ENCODE measurements at regions not wholly inside any gene's neighbourhood (a gene's known extent, or its start where the extent isn't known, plus 50 kb on each side); places are given as distances from the start of the nearest gene placed in this dataset.

- DNase-seq = no peak
These were observed 75.6 kb upstream of the CERS6 start for GRCh38 chr2:168380500-168380899.

GRCh38 chr2:168392024-168392423, 64.0 kb upstream of the CERS6 start:
- no peak for DNase-seq

DNA sequence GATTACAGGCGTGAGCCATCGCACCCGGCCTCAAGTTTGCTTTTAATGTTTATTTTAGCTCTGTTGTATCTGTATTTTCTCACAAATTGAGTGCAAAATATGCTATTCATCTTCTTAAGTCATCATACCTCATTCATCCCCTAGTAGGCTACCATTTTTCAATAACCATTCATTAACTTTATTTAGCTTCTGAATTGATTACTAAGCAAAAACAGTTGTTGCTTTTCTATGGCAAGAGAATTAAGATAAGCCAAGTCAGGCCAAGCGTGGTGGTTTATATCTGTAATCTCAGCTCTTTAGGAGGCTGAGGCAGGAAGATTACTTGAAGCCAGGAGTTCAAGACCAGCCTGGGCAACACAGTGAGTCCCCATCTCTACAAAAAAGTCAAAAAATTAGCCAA, 63.3 kb upstream of the CERS6 start:
- DNase-seq = no peak

- no peak for DNase-seq
These were observed 61.8 kb upstream of the CERS6 start for GRCh38 chr2:168394262-168394661.

DNA sequence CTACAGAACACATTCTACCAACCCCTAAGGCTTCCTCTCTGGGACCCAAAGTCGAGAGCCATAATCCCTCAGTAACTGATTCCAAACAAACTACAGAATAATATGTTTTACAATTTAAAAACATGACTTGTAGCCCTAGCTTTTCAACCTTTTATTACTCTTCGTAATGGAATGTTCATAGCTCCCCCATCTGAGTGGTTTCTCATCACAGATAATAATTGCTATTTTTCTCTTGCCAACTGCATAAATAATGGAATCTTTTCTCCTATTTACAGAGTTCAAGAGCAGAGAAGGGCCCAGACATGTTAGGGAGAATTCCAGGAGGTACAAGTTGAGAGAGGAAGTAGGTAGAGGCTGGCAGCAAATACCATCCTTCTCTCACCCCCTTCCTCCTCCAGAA, 59.9 kb upstream of the CERS6 start:
- no peak for DNase-seq

DNA sequence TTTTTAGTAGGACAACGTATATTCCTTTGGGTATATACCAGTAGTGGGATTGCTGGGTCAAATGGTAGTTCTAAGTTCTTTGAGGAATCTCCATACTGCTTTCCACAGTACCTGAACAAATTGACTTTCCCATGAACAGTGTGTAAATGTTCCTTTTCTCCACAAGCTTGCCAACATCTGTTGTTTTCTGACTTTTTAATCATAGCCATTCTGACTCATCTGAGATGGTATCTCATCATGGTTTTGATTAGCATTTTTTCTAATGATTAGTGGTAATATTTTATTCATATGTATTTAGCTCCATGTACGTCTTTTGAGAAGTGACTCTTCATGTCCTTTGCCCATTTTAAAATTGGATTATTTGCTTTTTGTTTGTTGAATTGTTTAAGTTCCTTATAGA, 58.4 kb upstream of the CERS6 start:
- no peak for DNase-seq

- no peak for DNase-seq
These were observed 55.0 kb upstream of the CERS6 start for GRCh38 chr2:168401048-168401556.

DNA sequence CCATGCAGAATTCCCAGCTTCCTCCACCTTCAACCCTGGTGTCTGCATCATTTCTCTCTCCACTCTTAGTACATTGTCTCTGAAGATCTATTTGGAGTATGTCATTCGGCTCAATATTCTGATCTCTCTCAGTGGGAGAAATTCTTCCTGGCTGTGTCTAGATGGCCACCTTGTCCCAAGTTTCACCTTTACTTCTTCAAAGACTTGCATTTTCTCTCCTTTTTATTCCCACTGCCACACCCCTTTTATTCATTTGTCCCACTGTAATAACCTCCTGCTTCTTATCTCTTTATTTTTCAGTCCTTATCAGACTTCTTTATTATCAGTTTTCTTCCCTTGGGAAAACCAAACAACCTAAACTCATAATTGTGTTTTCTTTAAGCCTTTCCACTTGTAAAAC, 54.3 kb upstream of the CERS6 start:
- no peak for DNase-seq

DNA sequence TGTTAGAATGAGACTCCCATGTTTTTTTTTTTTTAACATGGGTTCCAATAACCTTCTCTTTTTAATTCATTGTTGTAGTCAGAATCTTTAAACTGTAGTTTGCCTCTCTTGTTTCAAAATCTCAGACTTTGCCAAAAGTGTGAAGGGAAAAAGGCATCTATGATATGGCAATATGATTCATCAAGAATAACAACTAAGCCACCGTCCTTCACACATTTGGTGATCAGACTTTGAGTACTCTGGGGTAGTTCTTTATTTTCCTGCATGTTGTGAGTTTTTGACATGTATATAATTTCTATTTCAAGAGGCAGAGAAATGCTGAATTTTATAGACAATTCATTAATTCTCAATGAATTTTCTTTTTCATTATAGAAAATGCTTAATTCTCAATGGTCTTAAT, 53.5 kb upstream of the CERS6 start:
- no peak for DNase-seq

- DNase-seq = no peak
These were observed 52.3 kb upstream of the CERS6 start for GRCh38 chr2:168403736-168404135.

DNA sequence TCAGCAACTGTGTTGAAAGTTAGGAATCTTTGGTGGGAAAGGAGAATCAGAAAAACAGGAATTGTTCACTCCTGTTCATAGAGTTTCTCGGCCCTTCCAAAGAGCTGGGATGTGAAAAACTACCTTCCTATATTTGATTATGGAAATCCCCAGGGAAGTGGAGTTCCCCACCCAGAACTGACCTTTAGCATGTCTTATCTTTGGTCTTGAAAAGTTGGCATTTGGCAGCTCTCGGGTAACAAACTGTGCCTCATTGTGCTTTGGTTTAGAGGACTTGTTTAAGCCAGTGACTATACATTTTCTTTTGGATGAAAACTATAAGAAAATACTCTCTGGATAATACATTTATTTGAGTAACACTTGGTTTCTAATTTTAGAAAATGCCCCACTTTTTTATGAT, 51.3 kb upstream of the CERS6 start:
- no peak for DNase-seq

Measured in CD4-positive, alpha-beta T cell treated with Interleukin-6 for 4 hours (primary cell).